Type B pancreatic cell (in vitro differentiated cells): ENCODE measurements at regions not wholly inside any gene's neighbourhood (a gene's known extent, or its start where the extent isn't known, plus 50 kb on each side); places are given as distances from the start of the nearest gene placed in this dataset.

Experiments used
- DNase-seq: peaks from one replicate; pipeline ENCODE4 v3.0.0; 2021; ENCODE audit warnings: mixed read lengths; ENCODE audit not compliant: unreplicated experiment; ENCODE audit errors: extremely low spot score
- H3K27ac Mint-ChIP-seq: 2 replicates; pipeline ENCODE4 v1.8.0; 2021; ENCODE audit warnings: mild to moderate bottlenecking, mixed read lengths
- H3K27me3 Mint-ChIP-seq: 2 replicates; pipeline ENCODE4 v1.8.0; 2021; ENCODE audit warnings: mixed read lengths
- H3K36me3 Mint-ChIP-seq: 2 replicates; pipeline ENCODE4 v1.8.0; 2021; ENCODE audit warnings: mixed read lengths
- H3K4me1 Mint-ChIP-seq: one replicate; pipeline ENCODE4 v1.8.0; 2021; ENCODE audit warnings: mixed read lengths; ENCODE audit not compliant: unreplicated experiment
- H3K4me3 Mint-ChIP-seq: 2 replicates; pipeline ENCODE4 v1.8.0; 2021; ENCODE audit warnings: mild to moderate bottlenecking, mixed read lengths
- H3K9me3 Mint-ChIP-seq: 2 replicates; pipeline ENCODE4 v1.8.0; 2021; ENCODE audit warnings: mixed read lengths
- CTCF ChIP-seq: fragments of 200-600 bp; sonication (generic); conservative IDR thresholded peaks from 2 replicates; pipeline ENCODE4 v1.5.0; 2021; ENCODE audit warnings: antibody characterized with exemption, mild to moderate bottlenecking

- TF ChIP-seq CTCF: no peak
- Mint-ChIP-seq H3K4me3 (no peak overlapping the region), H3K9me3 (no peaks in the 10 kb centered on the region), H3K27ac (no peak overlapping the region), H3K4me1 (no peaks in the 10 kb centered on the region), H3K27me3 (no peaks in the 10 kb centered on the region), H3K36me3 (no peaks in the 10 kb centered on the region)
- no peak for DNase-seq
These were observed 729.6 kb upstream of the PTBP2 start for GRCh38 chr1:95991787-95992520.

GRCh38 chr1:95994643-95995042 is 726.9 kb upstream of the PTBP2 start:
- Mint-ChIP-seq H3K4me1 (no peaks in the 10 kb centered on the region), H3K27ac (no peak overlapping the region), H3K27me3 (no peaks in the 10 kb centered on the region), H3K9me3 (no peaks in the 10 kb centered on the region), H3K36me3 (no peaks in the 10 kb centered on the region), H3K4me3 (no peak overlapping the region)
- TF ChIP-seq CTCF: no peak
- no peak for DNase-seq

GRCh38 chr1:96002201-96002600 is 719.4 kb upstream of the PTBP2 start:
- Mint-ChIP-seq H3K4me1 (no peaks in the 10 kb centered on the region), H3K4me3 (no peak overlapping the region), H3K27ac (no peak overlapping the region), H3K27me3 (no peaks in the 10 kb centered on the region), H3K9me3 (no peaks in the 10 kb centered on the region), H3K36me3 (no peaks in the 10 kb centered on the region)
- no peak for DNase-seq
- TF ChIP-seq CTCF: no peak

- Mint-ChIP-seq H3K27me3 (no peaks in the 10 kb centered on the region), H3K4me1 (no peaks in the 10 kb centered on the region), H3K36me3 (no peaks in the 10 kb centered on the region), H3K9me3 (no peaks in the 10 kb centered on the region), H3K27ac (no peak overlapping the region), H3K4me3 (no peak overlapping the region)
- TF ChIP-seq CTCF: no peak
- no peak for DNase-seq
These were observed 718.3 kb upstream of the PTBP2 start for GRCh38 chr1:96002969-96003964.

- peaks cover 12% of the 10 kb centered on the region for H3K4me1 Mint-ChIP-seq
- H3K27me3 Mint-ChIP-seq: no peaks in the 10 kb centered on the region
- no peaks in the 10 kb centered on the region for H3K36me3 Mint-ChIP-seq
- no peak for TF ChIP-seq CTCF
- H3K4me3 Mint-ChIP-seq: no peak overlapping the region
- DNase-seq: no peak
- H3K9me3 Mint-ChIP-seq: no peaks in the 10 kb centered on the region
- no peak overlapping the region for H3K27ac Mint-ChIP-seq
These were observed 711.7 kb upstream of the PTBP2 start for GRCh38 chr1:96009831-96010434.
